ENCODE measurements at regions not wholly inside any gene's neighbourhood (a gene's known extent, or its start where the extent isn't known, plus 50 kb on each side); places are given as distances from the start of the nearest gene placed in this dataset.

- TF ChIP-seq CTCF (conservative IDR thresholded peaks at IDR 0.05 in 1 of 2, IDR thresholded peaks at IDR 0.05 in 1 of 2; ENCODE audit: extremely low read depth in 1 of 2, insufficient read depth in 1 of 2, low read depth in 1 of 2, low read length in 2 of 2), result no peak
- no peak for TF ChIP-seq EZH2 (IDR thresholded peaks at IDR 0.05; ENCODE audit: borderline replicate concordance, low read length)
Observed at GRCh38 chr12:126067626-126068329, 1002.5 kb downstream of the AACS start.

All from mammary epithelial cell (primary cell).